ENCODE measurements at regions not wholly inside any gene's neighbourhood (a gene's known extent, or its start where the extent isn't known, plus 50 kb on each side); places are given as distances from the start of the nearest gene placed in this dataset.
"Not testable (repeated sequence)": the region's sequence is repeated elsewhere in the genome, so short reads cannot be mapped to it uniquely, and the experiment has no call there.

GRCh38 chr13:58385336-58385735 lies 753.8 kb downstream of the PCDH17 start:
- DNase-seq, result not testable (repeated sequence)

- no peak for DNase-seq
These were observed 766.2 kb downstream of the PCDH17 start for GRCh38 chr13:58397596-58398387.

GRCh38 chr13:58399263-58399662 lies 767.7 kb downstream of the PCDH17 start:
- no peak for DNase-seq

- no peak for DNase-seq
These were observed 775.0 kb downstream of the PCDH17 start for GRCh38 chr13:58406545-58406944.

- no peak for DNase-seq
These were observed 798.4 kb downstream of the PCDH17 start for GRCh38 chr13:58429917-58430316.

- DNase-seq, result no peak
These were observed 803.4 kb downstream of the PCDH17 start for GRCh38 chr13:58434943-58435342.

GRCh38 chr13:58437427-58437826 lies 805.9 kb downstream of the PCDH17 start:
- no peak for DNase-seq

GRCh38 chr13:58446979-58447378 lies 815.4 kb downstream of the PCDH17 start:
- DNase-seq, result no peak

- no peak for DNase-seq
These were observed 820.6 kb downstream of the PCDH17 start for GRCh38 chr13:58452123-58452623.

GRCh38 chr13:58455094-58455493 lies 823.5 kb downstream of the PCDH17 start:
- DNase-seq, result no peak

GRCh38 chr13:58461217-58461616 lies 829.7 kb downstream of the PCDH17 start:
- DNase-seq, result no peak

GRCh38 chr13:58463841-58464240 lies 832.3 kb downstream of the PCDH17 start:
- no peak for DNase-seq

GRCh38 chr13:58467176-58467575 lies 835.6 kb downstream of the PCDH17 start:
- no peak for DNase-seq

- DNase-seq, result no peak
These were observed 840.9 kb downstream of the PCDH17 start for GRCh38 chr13:58472483-58472882.

- no peak for DNase-seq
These were observed 843.0 kb downstream of the PCDH17 start for GRCh38 chr13:58474581-58474980.

- DNase-seq, result no peak
These were observed 844.8 kb downstream of the PCDH17 start for GRCh38 chr13:58476206-58476918.

- no peak for DNase-seq
These were observed 847.3 kb downstream of the PCDH17 start for GRCh38 chr13:58478858-58479257.

GRCh38 chr13:58480061-58480460 lies 848.5 kb downstream of the PCDH17 start:
- no peak for DNase-seq

GRCh38 chr13:58488251-58488650 lies 856.7 kb downstream of the PCDH17 start:
- DNase-seq, result no peak

- DNase-seq, result no peak
These were observed 864.1 kb downstream of the PCDH17 start for GRCh38 chr13:58495668-58496067.

- DNase-seq, result no peak
These were observed 869.4 kb downstream of the PCDH17 start for GRCh38 chr13:58500938-58501337.

- not testable (repeated sequence) for DNase-seq
These were observed 872.7 kb downstream of the PCDH17 start for GRCh38 chr13:58504202-58504700.

- not testable (repeated sequence) for DNase-seq
These were observed 873.8 kb downstream of the PCDH17 start for GRCh38 chr13:58505262-58505920.
